HepG2 (cell line): ENCODE measurements at regions not wholly inside any gene's neighbourhood (a gene's known extent, or its start where the extent isn't known, plus 50 kb on each side); places are given as distances from the start of the nearest gene placed in this dataset.
A peak's percentile ranks its signal among the peaks of the same experiment; 100 is the strongest.

Source experiments
- FOXP1 ChIP-seq, 2 experiments: fragments of 450-650 bp in 1 of 2; IDR thresholded peaks; 2 replicates each; pipeline ENCODE4 v1.6.1; 2017 to 2018; ENCODE audit warnings: antibody characterized with exemption in 1 of 2
- HIVEP1 ChIP-seq: sonication (generic); formaldehyde crosslinking; IDR thresholded peaks from 2 replicates; pipeline ENCODE4 v1.4.0; 2020; ENCODE audit warnings: mild to moderate bottlenecking, missing genetic modification reagents
- KDM5A ChIP-seq: fragments of 200-600 bp; sonication (generic); IDR thresholded peaks from 2 replicates; pipeline ENCODE4 v1.7.0; 2018; ENCODE audit warnings: antibody characterized with exemption, mild to moderate bottlenecking, low read length, borderline replicate concordance
- KLF16 ChIP-seq, 2 experiments: sonication (generic) in 1 of 2; formaldehyde crosslinking in 1 of 2; IDR thresholded peaks; 2 replicates each; pipeline versions ENCODE4 v1.6.1 to v1.8.0; 2016 to 2023; ENCODE audit warnings: missing genetic modification reagents in 2 of 2, missing compliant biosample characterization in 1 of 2
- MED8 ChIP-seq: sonication (generic); formaldehyde crosslinking; IDR thresholded peaks from 2 replicates; pipeline ENCODE4 v1.8.1; 2023; ENCODE audit warnings: mild to moderate bottlenecking, missing genetic modification reagents; ENCODE audit not compliant: insufficient replicate concordance
- SAFB2 ChIP-seq: sonication (generic); formaldehyde crosslinking; IDR thresholded peaks from 2 replicates; pipeline ENCODE4 v1.5.1; 2020; ENCODE audit warnings: missing genetic modification reagents, low read depth, mild to moderate bottlenecking, borderline replicate concordance
- SMC3 ChIP-seq: IDR thresholded peaks from 2 replicates; pipeline ENCODE4 v1.6.1; 2011; ENCODE audit warnings: low read length, improper control_type of control experiment
- STAG1 ChIP-seq: sonication (generic); formaldehyde crosslinking; IDR thresholded peaks from 2 replicates; pipeline ENCODE4 v1.4.0; 2020; ENCODE audit warnings: missing genetic modification reagents
- TP53 ChIP-seq: sonication (generic); formaldehyde crosslinking; conservative IDR thresholded peaks from 2 replicates; pipeline ENCODE4 v1.4.0; 2020; ENCODE audit warnings: missing genetic modification reagents
- ZBTB42 ChIP-seq: sonication (generic); formaldehyde crosslinking; IDR thresholded peaks from 2 replicates; pipeline ENCODE4 v1.5.0; 2020; ENCODE audit warnings: mild to moderate bottlenecking, missing genetic modification reagents
- ZNF589 ChIP-seq: sonication (generic); formaldehyde crosslinking; conservative IDR thresholded peaks from 2 replicates; pipeline ENCODE4 v1.8.0; 2022; ENCODE audit warnings: mild to moderate bottlenecking, moderate library complexity, missing genetic modification reagents
- ZNF879 ChIP-seq: sonication (generic); formaldehyde crosslinking; IDR thresholded peaks from 2 replicates; pipeline ENCODE4 v1.8.1; 2023; ENCODE audit warnings: missing genetic modification reagents
- TF ChIP-seq, protein P1 (sequence below): sonication (generic); formaldehyde crosslinking; IDR thresholded peaks from 2 replicates; pipeline ENCODE4 v1.5.0; 2020; ENCODE audit warnings: missing genetic modification reagents
- TF ChIP-seq, protein P2 (sequence below): IDR thresholded peaks from 2 replicates; pipeline ENCODE4 v1.6.1; 2016; ENCODE audit warnings: low read depth
- TF ChIP-seq, protein P3 (sequence below): sonication (generic); formaldehyde crosslinking; IDR thresholded peaks from 2 replicates; pipeline ENCODE4 v1.4.0; 2020; ENCODE audit warnings: missing genetic modification reagents
- TF ChIP-seq, protein P4 (sequence below): sonication (generic); formaldehyde crosslinking; conservative IDR thresholded peaks from 2 replicates; pipeline ENCODE4 v1.8.0; 2022; ENCODE audit warnings: mild to moderate bottlenecking, moderate library complexity, missing genetic modification reagents
- TF ChIP-seq, protein P5 (sequence below), 2 experiments: sonication (generic) in 1 of 2; formaldehyde crosslinking in 1 of 2; IDR thresholded peaks; 2 replicates each; pipeline versions ENCODE4 v1.4.0 to v1.6.1; 2018 to 2020; ENCODE audit warnings: missing genetic modification reagents in 2 of 2, borderline replicate concordance in 1 of 2, low read depth in 1 of 2, mild to moderate bottlenecking in 1 of 2, missing biosample characterization in 1 of 2
- TF ChIP-seq, protein P6 (sequence below): sonication (generic); formaldehyde crosslinking; IDR thresholded peaks from 2 replicates; pipeline ENCODE4 v1.4.0; 2020; ENCODE audit warnings: mild to moderate bottlenecking, missing genetic modification reagents
- TF ChIP-seq, protein P7 (sequence below): sonication (generic); formaldehyde crosslinking; IDR thresholded peaks from 2 replicates; pipeline ENCODE4 v1.5.0; 2020; ENCODE audit warnings: missing genetic modification reagents

DNA sequence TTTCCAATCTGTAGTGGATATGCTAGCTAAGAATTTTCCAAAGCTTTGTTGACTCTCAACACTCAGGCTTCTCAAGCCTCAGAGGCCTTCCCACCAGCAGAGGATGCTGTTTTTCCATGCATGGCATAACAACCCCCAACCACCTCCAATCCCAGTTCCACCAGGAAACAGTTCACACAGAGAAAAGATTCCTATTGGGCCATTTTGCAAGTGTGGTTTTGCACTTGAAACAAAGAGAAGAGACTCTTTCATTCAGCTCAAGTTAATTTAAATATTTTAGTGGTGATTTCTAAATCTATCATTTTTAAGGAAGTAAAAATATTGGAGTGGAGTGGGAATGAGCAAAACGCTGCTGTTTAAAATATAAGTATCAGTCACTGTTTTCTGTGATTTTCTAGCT is 105.6 kb upstream of the COL1A2 start (continued):
- TF ChIP-seq, protein P1, sequence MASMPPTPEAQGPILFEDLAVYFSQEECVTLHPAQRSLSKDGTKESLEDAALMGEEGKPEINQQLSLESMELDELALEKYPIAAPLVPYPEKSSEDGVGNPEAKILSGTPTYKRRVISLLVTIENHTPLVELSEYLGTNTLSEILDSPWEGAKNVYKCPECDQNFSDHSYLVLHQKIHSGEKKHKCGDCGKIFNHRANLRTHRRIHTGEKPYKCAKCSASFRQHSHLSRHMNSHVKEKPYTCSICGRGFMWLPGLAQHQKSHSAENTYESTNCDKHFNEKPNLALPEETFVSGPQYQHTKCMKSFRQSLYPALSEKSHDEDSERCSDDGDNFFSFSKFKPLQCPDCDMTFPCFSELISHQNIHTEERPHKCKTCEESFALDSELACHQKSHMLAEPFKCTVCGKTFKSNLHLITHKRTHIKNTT, result no peak
- no peak for TF ChIP-seq SAFB2 (CRISPR knock-in tag)
- TF ChIP-seq SMC3, result peak; percentile 99
- TF ChIP-seq, protein P2, sequence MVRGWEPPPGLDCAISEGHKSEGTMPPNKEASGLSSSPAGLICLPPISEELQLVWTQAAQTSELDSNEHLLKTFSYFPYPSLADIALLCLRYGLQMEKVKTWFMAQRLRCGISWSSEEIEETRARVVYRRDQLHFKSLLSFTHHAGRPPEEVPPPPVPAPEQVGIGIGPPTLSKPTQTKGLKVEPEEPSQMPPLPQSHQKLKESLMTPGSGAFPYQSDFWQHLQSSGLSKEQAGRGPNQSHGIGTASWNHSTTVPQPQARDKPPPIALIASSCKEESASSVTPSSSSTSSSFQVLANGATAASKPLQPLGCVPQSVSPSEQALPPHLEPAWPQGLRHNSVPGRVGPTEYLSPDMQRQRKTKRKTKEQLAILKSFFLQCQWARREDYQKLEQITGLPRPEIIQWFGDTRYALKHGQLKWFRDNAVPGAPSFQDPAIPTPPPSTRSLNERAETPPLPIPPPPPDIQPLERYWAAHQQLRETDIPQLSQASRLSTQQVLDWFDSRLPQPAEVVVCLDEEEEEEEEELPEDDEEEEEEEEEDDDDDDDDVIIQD, result peak; percentile 46; the same call in 1 of the 2 replicates
- no peak for TF ChIP-seq KDM5A
- TF ChIP-seq, protein P3, sequence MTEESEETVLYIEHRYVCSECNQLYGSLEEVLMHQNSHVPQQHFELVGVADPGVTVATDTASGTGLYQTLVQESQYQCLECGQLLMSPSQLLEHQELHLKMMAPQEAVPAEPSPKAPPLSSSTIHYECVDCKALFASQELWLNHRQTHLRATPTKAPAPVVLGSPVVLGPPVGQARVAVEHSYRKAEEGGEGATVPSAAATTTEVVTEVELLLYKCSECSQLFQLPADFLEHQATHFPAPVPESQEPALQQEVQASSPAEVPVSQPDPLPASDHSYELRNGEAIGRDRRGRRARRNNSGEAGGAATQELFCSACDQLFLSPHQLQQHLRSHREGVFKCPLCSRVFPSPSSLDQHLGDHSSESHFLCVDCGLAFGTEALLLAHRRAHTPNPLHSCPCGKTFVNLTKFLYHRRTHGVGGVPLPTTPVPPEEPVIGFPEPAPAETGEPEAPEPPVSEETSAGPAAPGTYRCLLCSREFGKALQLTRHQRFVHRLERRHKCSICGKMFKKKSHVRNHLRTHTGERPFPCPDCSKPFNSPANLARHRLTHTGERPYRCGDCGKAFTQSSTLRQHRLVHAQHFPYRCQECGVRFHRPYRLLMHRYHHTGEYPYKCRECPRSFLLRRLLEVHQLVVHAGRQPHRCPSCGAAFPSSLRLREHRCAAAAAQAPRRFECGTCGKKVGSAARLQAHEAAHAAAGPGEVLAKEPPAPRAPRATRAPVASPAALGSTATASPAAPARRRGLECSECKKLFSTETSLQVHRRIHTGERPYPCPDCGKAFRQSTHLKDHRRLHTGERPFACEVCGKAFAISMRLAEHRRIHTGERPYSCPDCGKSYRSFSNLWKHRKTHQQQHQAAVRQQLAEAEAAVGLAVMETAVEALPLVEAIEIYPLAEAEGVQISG, result peak; percentile 36; the same call in 1 of the 2 replicates
- TF ChIP-seq ZNF589 (CRISPR knock-in tag), result no peak
- TF ChIP-seq FOXP1 (IDR thresholded peaks at IDR 0.05), result no peak
- no peak for TF ChIP-seq FOXP1 (CRISPR knock-in tag; IDR thresholded peaks at IDR 0.05)
- TF ChIP-seq TP53 (CRISPR knock-in tag), result no peak
- peak; percentile 96 for TF ChIP-seq STAG1 (CRISPR knock-in tag)
- TF ChIP-seq, protein P4, sequence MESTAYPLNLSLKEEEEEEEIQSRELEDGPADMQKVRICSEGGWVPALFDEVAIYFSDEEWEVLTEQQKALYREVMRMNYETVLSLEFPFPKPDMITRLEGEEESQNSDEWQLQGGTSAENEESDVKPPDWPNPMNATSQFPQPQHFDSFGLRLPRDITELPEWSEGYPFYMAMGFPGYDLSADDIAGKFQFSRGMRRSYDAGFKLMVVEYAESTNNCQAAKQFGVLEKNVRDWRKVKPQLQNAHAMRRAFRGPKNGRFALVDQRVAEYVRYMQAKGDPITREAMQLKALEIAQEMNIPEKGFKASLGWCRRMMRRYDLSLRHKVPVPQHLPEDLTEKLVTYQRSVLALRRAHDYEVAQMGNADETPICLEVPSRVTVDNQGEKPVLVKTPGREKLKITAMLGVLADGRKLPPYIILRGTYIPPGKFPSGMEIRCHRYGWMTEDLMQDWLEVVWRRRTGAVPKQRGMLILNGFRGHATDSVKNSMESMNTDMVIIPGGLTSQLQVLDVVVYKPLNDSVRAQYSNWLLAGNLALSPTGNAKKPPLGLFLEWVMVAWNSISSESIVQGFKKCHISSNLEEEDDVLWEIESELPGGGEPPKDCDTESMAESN (CRISPR knock-in tag), result 0 out of 2 replicates have a peak, but pooled peaks have one; percentile 21
- TF ChIP-seq, protein P5, sequence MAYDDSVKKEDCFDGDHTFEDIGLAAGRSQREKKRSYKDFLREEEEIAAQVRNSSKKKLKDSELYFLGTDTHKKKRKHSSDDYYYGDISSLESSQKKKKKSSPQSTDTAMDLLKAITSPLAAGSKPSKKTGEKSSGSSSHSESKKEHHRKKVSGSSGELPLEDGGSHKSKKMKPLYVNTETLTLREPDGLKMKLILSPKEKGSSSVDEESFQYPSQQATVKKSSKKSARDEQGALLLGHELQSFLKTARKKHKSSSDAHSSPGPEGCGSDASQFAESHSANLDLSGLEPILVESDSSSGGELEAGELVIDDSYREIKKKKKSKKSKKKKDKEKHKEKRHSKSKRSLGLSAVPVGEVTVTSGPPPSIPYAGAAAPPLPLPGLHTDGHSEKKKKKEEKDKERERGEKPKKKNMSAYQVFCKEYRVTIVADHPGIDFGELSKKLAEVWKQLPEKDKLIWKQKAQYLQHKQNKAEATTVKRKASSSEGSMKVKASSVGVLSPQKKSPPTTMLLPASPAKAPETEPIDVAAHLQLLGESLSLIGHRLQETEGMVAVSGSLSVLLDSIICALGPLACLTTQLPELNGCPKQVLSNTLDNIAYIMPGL (CRISPR knock-in tag; IDR thresholded peaks at IDR 0.05; ENCODE audit: borderline replicate concordance in 1 of 2, low read depth in 1 of 2), result 0 out of 4 replicates have a peak, but pooled peaks of 1 of the 2 experiments have one; percentile 24
- TF ChIP-seq KLF16 (CRISPR knock-in tag; IDR thresholded peaks at IDR 0.05), result no peak
- no peak for TF ChIP-seq ZBTB42
- TF ChIP-seq, protein P6, sequence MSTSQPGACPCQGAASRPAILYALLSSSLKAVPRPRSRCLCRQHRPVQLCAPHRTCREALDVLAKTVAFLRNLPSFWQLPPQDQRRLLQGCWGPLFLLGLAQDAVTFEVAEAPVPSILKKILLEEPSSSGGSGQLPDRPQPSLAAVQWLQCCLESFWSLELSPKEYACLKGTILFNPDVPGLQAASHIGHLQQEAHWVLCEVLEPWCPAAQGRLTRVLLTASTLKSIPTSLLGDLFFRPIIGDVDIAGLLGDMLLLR (CRISPR knock-in tag), result no peak
- no peak for TF ChIP-seq ZNF879 (CRISPR knock-in tag)
- no peak for TF ChIP-seq MED8 (CRISPR knock-in tag)
- TF ChIP-seq, protein P7, sequence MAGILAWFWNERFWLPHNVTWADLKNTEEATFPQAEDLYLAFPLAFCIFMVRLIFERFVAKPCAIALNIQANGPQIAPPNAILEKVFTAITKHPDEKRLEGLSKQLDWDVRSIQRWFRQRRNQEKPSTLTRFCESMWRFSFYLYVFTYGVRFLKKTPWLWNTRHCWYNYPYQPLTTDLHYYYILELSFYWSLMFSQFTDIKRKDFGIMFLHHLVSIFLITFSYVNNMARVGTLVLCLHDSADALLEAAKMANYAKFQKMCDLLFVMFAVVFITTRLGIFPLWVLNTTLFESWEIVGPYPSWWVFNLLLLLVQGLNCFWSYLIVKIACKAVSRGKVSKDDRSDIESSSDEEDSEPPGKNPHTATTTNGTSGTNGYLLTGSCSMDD (CRISPR knock-in tag), result no peak
- no peak for TF ChIP-seq HIVEP1 (CRISPR knock-in tag)
